GM12864 (cell line): ENCODE measurements at regions not wholly inside any gene's neighbourhood (a gene's known extent, or its start where the extent isn't known, plus 50 kb on each side); places are given as distances from the start of the nearest gene placed in this dataset.

Experiments used
- DNase-seq: peaks from one replicate; pipeline ENCODE4 v3.0.0-alpha.2; 2011; ENCODE audit warnings: low read depth
- H3K4me3 ChIP-seq: 2 replicates; pipeline ENCODE4 v1.5.1; 2011; ENCODE audit warnings: mild to moderate bottlenecking, low read depth, low read length, control low read depth
- TF ChIP-seq, protein P1 (sequence below): IDR thresholded peaks from 2 replicates; pipeline ENCODE4 v1.5.1; 2011; ENCODE audit warnings: low read depth, mild to moderate bottlenecking, moderate library complexity, low read length, control low read depth, inconsistent platforms; ENCODE audit errors: missing control alignments

GRCh38 chr15:69819371-69819770 is 278.3 kb downstream of the TLE3 start:
- no peak overlapping the region for H3K4me3 ChIP-seq
- TF ChIP-seq, protein P1, sequence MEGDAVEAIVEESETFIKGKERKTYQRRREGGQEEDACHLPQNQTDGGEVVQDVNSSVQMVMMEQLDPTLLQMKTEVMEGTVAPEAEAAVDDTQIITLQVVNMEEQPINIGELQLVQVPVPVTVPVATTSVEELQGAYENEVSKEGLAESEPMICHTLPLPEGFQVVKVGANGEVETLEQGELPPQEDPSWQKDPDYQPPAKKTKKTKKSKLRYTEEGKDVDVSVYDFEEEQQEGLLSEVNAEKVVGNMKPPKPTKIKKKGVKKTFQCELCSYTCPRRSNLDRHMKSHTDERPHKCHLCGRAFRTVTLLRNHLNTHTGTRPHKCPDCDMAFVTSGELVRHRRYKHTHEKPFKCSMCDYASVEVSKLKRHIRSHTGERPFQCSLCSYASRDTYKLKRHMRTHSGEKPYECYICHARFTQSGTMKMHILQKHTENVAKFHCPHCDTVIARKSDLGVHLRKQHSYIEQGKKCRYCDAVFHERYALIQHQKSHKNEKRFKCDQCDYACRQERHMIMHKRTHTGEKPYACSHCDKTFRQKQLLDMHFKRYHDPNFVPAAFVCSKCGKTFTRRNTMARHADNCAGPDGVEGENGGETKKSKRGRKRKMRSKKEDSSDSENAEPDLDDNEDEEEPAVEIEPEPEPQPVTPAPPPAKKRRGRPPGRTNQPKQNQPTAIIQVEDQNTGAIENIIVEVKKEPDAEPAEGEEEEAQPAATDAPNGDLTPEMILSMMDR, result no peak
- no peak for DNase-seq

GRCh38 chr15:69820819-69821218 is 276.9 kb downstream of the TLE3 start:
- DNase-seq, result no peak
- TF ChIP-seq, protein P1, result no peak
- H3K4me3 ChIP-seq, result no peak overlapping the region

- H3K4me3 ChIP-seq, result no peak overlapping the region
- TF ChIP-seq, protein P1, result no peak
- DNase-seq, result no peak
These were observed 274.4 kb downstream of the TLE3 start for GRCh38 chr15:69823223-69823907.

GRCh38 chr15:69824075-69824876 is 273.4 kb downstream of the TLE3 start:
- no peak for DNase-seq
- no peak overlapping the region for H3K4me3 ChIP-seq
- TF ChIP-seq, protein P1, result no peak

DNA sequence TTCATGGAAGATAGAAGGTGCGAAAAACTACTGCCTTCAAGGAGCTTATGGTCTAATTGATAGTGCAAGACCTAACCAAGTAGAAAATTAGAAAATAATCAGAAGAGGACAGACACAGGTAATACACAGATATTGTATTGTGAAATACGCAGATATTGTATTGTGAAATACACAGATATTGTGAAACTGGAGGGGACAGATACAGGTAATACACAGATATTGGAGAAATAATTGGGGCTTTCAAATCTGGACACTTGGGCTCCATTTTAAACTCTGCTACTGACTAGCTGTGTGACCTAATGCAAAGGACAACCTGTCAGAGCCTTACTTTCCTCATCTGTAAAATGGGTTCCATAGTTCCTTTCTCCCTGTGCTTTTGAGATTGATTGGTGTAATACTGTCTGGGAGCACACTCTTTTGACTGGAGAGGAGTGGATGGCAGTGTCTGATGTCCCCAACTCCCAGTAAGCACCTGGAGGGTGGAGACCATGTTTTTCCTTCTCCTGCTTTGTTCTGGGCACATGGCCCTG is 272.8 kb downstream of the TLE3 start:
- no peak overlapping the region for H3K4me3 ChIP-seq
- no peak for DNase-seq

GRCh38 chr15:69825941-69826818 is 271.5 kb downstream of the TLE3 start:
- H3K4me3 ChIP-seq, result no peak overlapping the region
- TF ChIP-seq, protein P1, result no peak
- no peak for DNase-seq

More for the DNA sequence above, 272.8 kb downstream of the TLE3 start:
- TF ChIP-seq, protein P1, result no peak
